Kidney (tissue), 13 donors: ENCODE measurements at regions not wholly inside any gene's neighbourhood (a gene's known extent, or its start where the extent isn't known, plus 50 kb on each side); places are given as distances from the start of the nearest gene placed in this dataset.
A peak's percentile ranks its signal among the peaks of the same experiment; 100 is the strongest.

Experiments
- DNase-seq, 5 donors: peaks; one replicate each; pipeline ENCODE4 v3.0.0-alpha.2; 2013 to 2020
- FAIRE-seq: peaks from 2 replicates; lab custom pipeline; 2012; peaks lifted over from hg19 to GRCh38; lab: Jason Lieb, UNC
- H3K27ac ChIP-seq, 2 donors: one replicate each; pipeline ENCODE4 v1.7.0; 2013; ENCODE audit warnings: low read depth in 2 of 2, low read length in 2 of 2, inconsistent platforms in 1 of 2
- H3K27me3 ChIP-seq: one replicate; pipeline ENCODE4 v1.7.1; 2013; ENCODE audit warnings: low read length, inconsistent platforms; ENCODE audit not compliant: control insufficient read depth, insufficient read depth
- H3K36me3 ChIP-seq, 3 donors: one replicate each; pipeline versions ENCODE4 v1.7.0 to v1.7.1; 2013; ENCODE audit warnings: low read length in 3 of 3, control low read depth in 1 of 3, inconsistent platforms in 1 of 3; ENCODE audit not compliant: insufficient read depth in 3 of 3, control insufficient read depth in 2 of 3
- H3K4me1 ChIP-seq, 3 donors: one replicate each; pipeline versions ENCODE4 v1.7.0 to v1.7.1; 2013; ENCODE audit warnings: low read length in 3 of 3, inconsistent platforms in 1 of 3, low read depth in 1 of 3; ENCODE audit not compliant: control insufficient read depth in 2 of 3, insufficient read depth in 2 of 3
- H3K4me3 ChIP-seq, 3 donors: one replicate each; pipeline versions ENCODE4 v1.7.0 to v1.8.1; 2013; ENCODE audit warnings: low read length in 3 of 3, control low read depth in 1 of 3, inconsistent platforms in 1 of 3
- H3K9ac ChIP-seq, 3 donors: one replicate each; pipeline versions ENCODE4 v1.7.0 to v1.7.1; 2013; ENCODE audit warnings: low read length in 3 of 3, control low read depth in 1 of 3, inconsistent platforms in 1 of 3
- H3K9me3 ChIP-seq, 3 donors: one replicate each; pipeline versions ENCODE4 v1.7.0 to v1.7.1; 2013; ENCODE audit warnings: low read length in 3 of 3, control low read depth in 1 of 3, inconsistent platforms in 1 of 3; ENCODE audit not compliant: control insufficient read depth in 2 of 3, insufficient read depth in 1 of 3
- CTCF ChIP-seq: IDR thresholded peaks from 3 replicates; pipeline ENCODE4 v1.5.1; 2012; ENCODE audit warnings: mild to moderate bottlenecking, moderate library complexity, borderline replicate concordance; ENCODE audit not compliant: insufficient read depth; ENCODE audit errors: extremely low read depth
- intact Hi-C: fragments of 100-400 bp; cut with DNase I; formaldehyde crosslinking; loops from one replicate; pipeline ENCODE4 v1.11.1; 2022
- donor health status: control.
- donor health status: control.
- donor health status: control.
- donor health status: control.
- donor health status: control.
- donor health status: DM: yes; HTN: yes; CAD: no.
- donor health status: Normal renal cell carcinoma (clear cell type).

- peaks cover 4% of the 10 kb centered on the region for H3K27me3 ChIP-seq
- no peaks in the 10 kb centered on the region for H3K9me3 ChIP-seq
- no peak overlapping the region for H3K27ac ChIP-seq
- no peak overlapping the region for H3K4me3 ChIP-seq
- intact Hi-C loops = no loop called here
- DNase-seq = no peak
- TF ChIP-seq CTCF = peak; percentile 50
- H3K36me3 ChIP-seq = no peaks in the 10 kb centered on the region
- no peaks in the 10 kb centered on the region for H3K4me1 ChIP-seq
- no peak overlapping the region for H3K9ac ChIP-seq
- FAIRE-seq = no peak
These were observed 87.5 kb upstream of the FMN2 start for GRCh38 chr1:240004086-240004749.

- TF ChIP-seq CTCF = no peak
- intact Hi-C loops = no loop called here
- no peaks in the 10 kb centered on the region for H3K27me3 ChIP-seq
- FAIRE-seq (no peak), DNase-seq (no peak)
- H3K4me1 ChIP-seq = no peaks in the 10 kb centered on the region
- H3K9me3 ChIP-seq = peaks cover 0 to 6% (median 0%) of the 10 kb centered on the region in 3 donors
- no peak overlapping the region for H3K4me3 ChIP-seq
- no peak overlapping the region for H3K9ac ChIP-seq
- H3K36me3 ChIP-seq = no peaks in the 10 kb centered on the region
- no peak overlapping the region for H3K27ac ChIP-seq
These were observed 85.6 kb upstream of the FMN2 start for GRCh38 chr1:240005997-240006650.

- Histone ChIP-seq H3K27ac (no peak overlapping the region), H3K9me3 (peaks cover 0 to 6% (median 0%) of the 10 kb centered on the region in 3 donors), H3K4me3 (no peak overlapping the region), H3K27me3 (no peaks in the 10 kb centered on the region), H3K4me1 (no peaks in the 10 kb centered on the region), H3K9ac (no peak overlapping the region), H3K36me3 (no peaks in the 10 kb centered on the region)
- no peak for DNase-seq
- TF ChIP-seq CTCF = no peak
- FAIRE-seq = no peak
- intact Hi-C loops = no loop called here
These were observed 83.4 kb upstream of the FMN2 start for GRCh38 chr1:240008298-240008697.
